HFFc6 (cell line): ENCODE measurements at regions not wholly inside any gene's neighbourhood (a gene's known extent, or its start where the extent isn't known, plus 50 kb on each side); places are given as distances from the start of the nearest gene placed in this dataset.

Experiments
- DNase-seq: peaks from one replicate; pipeline ENCODE4 v3.0.0-alpha.2; 2018
- H3K27ac Mint-ChIP-seq: 2 replicates; pipeline ENCODE4 v1.8.0; 2020; ENCODE audit warnings: mild to moderate bottlenecking, mixed read lengths
- H3K27me3 Mint-ChIP-seq: 2 replicates; pipeline ENCODE4 v1.8.0; 2021; ENCODE audit warnings: mild to moderate bottlenecking, moderate library complexity, mixed read lengths; ENCODE audit not compliant: insufficient read depth
- H3K36me3 Mint-ChIP-seq: 2 replicates; pipeline ENCODE4 v1.8.0; 2021; ENCODE audit warnings: low read depth, mixed read lengths
- H3K4me1 Mint-ChIP-seq: 2 replicates; pipeline ENCODE4 v1.8.0; 2020; ENCODE audit warnings: low read depth, mixed read lengths
- H3K4me3 Mint-ChIP-seq: 2 replicates; pipeline ENCODE4 v1.8.0; 2020; ENCODE audit warnings: mild to moderate bottlenecking, moderate library complexity, mixed read lengths
- H3K9me3 Mint-ChIP-seq: 2 replicates; pipeline ENCODE4 v1.8.0; 2020; ENCODE audit warnings: mild to moderate bottlenecking, mixed read lengths
- CTCF ChIP-seq: fragments of 200-600 bp; sonication (generic); IDR thresholded peaks from 2 replicates; pipeline ENCODE4 v1.5.0; 2021; ENCODE audit warnings: antibody characterized with exemption, mild to moderate bottlenecking

- no peak overlapping the region for H3K4me3 Mint-ChIP-seq
- DNase-seq, result no peak
- no peaks in the 10 kb centered on the region; the same call in 1 of the 2 replicates for H3K27me3 Mint-ChIP-seq
- no peak overlapping the region for H3K27ac Mint-ChIP-seq
- no peak for TF ChIP-seq CTCF
- H3K36me3 Mint-ChIP-seq, result no peaks in the 10 kb centered on the region
- H3K9me3 Mint-ChIP-seq, result no peaks in the 10 kb centered on the region
- peaks cover 13% of the 10 kb centered on the region for H3K4me1 Mint-ChIP-seq
These were observed 151.4 kb downstream of the KATNIP start for GRCh38 chr16:27701381-27701780.

DNA sequence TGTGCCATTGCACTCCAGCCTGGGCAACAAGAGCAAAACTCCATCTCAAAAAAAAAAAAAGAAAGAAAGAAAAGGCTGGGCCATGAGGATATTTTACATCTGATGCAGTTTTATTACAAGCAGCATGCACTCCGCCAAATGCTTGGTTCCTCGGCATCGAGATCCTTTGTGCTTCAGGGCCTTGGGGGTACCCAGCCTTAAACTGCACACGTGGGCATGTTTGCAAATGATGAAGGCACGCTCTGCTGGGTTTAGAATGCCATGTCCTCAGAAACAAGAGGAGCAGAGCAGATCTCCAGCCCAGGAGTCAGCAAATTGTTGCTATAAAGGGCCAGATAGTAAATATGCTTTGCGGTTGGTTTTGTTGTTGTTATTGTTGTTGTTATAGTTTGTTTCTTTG, 153.2 kb downstream of the KATNIP start:
- Mint-ChIP-seq H3K9me3 (no peaks in the 10 kb centered on the region), H3K36me3 (no peaks in the 10 kb centered on the region), H3K4me1 (peaks cover 13% of the 10 kb centered on the region), H3K27me3 (no peaks in the 10 kb centered on the region; the same call in 1 of the 2 replicates), H3K4me3 (no peak overlapping the region), H3K27ac (peak overlapping the region; percentile 60; the same call in 1 of the 2 replicates)
- no peak for DNase-seq
- TF ChIP-seq CTCF, result no peak

DNA sequence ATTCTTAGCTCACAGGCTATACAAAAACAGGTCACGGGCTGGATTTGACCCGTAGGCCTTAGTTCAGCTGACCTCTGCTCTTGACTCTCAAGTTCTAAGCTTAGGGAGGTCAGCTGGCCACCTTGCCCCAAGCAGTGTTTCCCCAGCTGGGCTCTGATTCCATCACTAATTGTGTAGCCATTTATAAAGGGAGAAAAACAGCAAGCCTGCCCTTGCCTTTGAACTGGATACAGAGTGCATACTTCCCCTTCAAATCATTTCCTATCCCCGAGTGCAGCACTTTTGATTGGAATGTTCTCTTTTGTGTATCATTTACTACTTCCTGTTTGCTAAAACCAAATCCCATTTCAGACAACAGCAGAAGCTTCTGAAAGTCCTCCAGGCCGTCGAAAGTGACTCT, 153.6 kb downstream of the KATNIP start:
- Mint-ChIP-seq H3K9me3 (no peaks in the 10 kb centered on the region), H3K36me3 (no peaks in the 10 kb centered on the region), H3K4me1 (peaks cover 13% of the 10 kb centered on the region), H3K27me3 (no peaks in the 10 kb centered on the region; the same call in 1 of the 2 replicates), H3K27ac (peak overlapping the region; percentile 60), H3K4me3 (no peak overlapping the region; the same call in 1 of the 2 replicates)
- no peak for TF ChIP-seq CTCF
- DNase-seq, result peak; percentile 35

- no peak for TF ChIP-seq CTCF
- DNase-seq, result no peak
- peaks cover 13% of the 10 kb centered on the region for H3K4me1 Mint-ChIP-seq
- H3K9me3 Mint-ChIP-seq, result no peaks in the 10 kb centered on the region
- no peaks in the 10 kb centered on the region for H3K36me3 Mint-ChIP-seq
- no peak overlapping the region for H3K27ac Mint-ChIP-seq
- H3K4me3 Mint-ChIP-seq, result no peak overlapping the region
- no peaks in the 10 kb centered on the region; the same call in 1 of the 2 replicates for H3K27me3 Mint-ChIP-seq
These were observed 154.3 kb downstream of the KATNIP start for GRCh38 chr16:27704252-27704651.

GRCh38 chr16:27706156-27706865, 156.4 kb downstream of the KATNIP start:
- Mint-ChIP-seq H3K4me1 (peaks cover 13% of the 10 kb centered on the region), H3K9me3 (no peaks in the 10 kb centered on the region), H3K27ac (no peak overlapping the region), H3K4me3 (no peak overlapping the region), H3K36me3 (no peaks in the 10 kb centered on the region), H3K27me3 (no peaks in the 10 kb centered on the region; the same call in 1 of the 2 replicates)
- DNase-seq, result no peak
- no peak for TF ChIP-seq CTCF
